CD4-positive, alpha-beta T cell treated with Interleukin-6 at 100 ng/mL for 8 hours (primary cell): ENCODE measurements at regions not wholly inside any gene's neighbourhood (a gene's known extent, or its start where the extent isn't known, plus 50 kb on each side); places are given as distances from the start of the nearest gene placed in this dataset.
"Not testable (repeated sequence)": the region's sequence is repeated elsewhere in the genome, so short reads cannot be mapped to it uniquely, and the experiment has no call there.

Experiments used
- DNase-seq: peaks from one replicate; pipeline ENCODE4 v3.0.0-alpha.2; 2020; ENCODE audit warnings: mixed read lengths, low spot score

DNA sequence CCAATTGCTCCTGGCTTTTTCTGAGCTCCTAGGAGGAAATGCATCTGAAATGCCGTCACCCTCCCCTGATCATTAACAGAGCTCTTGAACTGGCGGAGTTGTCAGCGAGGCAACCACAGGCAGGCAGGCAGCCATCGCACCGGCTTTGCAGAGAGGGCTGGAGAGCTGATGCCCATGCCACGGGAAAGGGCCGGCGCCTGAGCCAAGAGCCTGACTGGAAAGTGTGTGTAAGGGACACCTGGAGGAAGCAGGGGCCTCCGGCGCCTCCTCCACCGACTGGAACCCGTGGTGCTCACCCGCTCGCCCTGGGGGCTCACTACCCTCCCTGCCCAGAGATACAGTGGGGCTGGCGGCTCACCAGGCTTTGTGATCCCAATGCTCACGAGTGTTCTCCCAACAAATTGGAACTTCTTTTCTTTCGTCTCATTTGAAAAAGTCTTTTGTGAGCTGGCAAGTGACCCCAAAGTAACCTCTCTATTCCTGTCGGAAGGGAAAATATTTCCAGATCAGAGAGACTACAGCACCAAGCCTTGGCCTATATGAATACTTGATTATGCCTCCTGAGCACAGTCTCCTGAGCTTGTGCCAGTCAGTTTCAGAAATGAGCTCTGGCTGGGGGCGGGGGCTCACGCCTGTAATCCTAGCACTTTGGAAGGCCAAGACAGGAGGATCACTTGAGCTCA, 97.7 kb upstream of the SLC25A33 start:
- DNase-seq, result no peak

DNA sequence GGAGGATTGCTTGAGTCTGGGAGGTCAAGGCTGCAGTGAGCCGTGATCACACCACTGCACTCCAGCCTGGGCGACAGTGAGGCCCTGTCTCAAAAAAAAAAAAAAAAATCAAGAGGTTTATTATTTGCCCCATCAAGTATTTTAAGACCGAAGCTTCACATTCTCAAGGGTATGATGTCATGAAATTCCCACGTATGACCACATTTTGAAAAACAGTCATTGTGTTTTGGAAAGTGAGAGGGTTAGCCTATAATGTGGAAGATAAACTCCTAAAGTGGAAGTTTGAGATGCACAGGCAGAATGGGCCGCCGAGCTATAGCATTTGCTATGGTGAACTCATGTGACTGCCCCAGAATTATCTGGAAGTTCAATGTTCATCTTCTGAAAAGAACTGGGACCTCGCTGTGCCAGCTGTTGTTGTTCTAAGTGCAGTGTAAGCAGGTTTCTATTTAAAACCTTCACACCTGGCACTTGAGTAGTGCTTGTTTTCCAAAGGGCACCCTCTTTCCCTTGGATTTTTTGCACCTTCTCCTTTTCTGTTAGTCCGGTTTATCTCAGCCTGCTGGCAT, 96.9 kb upstream of the SLC25A33 start:
- DNase-seq, result no peak

DNA sequence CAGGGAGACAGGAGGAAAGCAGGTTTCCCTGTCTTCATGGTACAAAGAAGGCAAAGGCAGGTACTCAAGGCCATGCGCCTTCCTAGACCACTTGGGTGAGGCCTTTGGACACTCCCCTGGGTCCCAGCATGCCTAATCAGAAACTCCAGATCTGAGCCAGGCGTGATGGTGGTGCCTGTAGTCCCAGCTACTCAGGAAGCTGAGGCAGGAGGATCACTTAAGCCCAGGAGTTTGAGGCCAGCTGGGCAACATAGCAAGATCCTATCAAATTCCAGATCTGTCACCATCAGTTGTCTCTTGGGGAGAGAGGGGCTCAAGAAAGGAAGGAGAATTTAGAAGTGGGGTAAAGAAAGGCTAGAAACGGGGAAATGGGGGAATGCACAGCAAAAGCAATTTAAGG, 96.3 kb upstream of the SLC25A33 start:
- DNase-seq, result no peak

DNA sequence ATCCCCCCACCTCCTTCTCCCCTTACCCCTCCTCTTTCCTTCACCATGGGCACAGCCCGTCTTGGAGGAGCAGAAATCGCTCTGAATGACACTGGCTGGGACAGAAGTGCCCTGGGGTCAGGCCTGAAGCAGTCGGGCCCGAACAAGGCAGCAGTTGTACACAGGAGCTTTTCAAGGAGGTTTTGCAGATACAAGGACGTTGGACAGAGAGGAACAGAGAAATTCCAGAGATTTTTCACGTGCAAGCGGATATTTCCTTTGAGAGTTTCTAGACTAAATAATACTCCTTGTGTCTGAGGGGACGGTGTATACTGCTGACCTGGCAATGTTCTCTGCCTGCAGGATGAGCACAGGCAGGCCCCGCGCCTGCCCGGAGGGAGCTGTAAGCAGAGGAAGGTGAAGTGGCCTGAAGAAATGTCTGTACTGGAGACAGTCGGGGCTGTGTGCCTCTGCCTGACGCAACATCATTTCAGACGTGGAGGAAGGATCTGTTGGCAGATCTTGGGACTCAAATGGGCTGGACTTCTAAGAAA, 95.3 kb upstream of the SLC25A33 start:
- no peak for DNase-seq

DNA sequence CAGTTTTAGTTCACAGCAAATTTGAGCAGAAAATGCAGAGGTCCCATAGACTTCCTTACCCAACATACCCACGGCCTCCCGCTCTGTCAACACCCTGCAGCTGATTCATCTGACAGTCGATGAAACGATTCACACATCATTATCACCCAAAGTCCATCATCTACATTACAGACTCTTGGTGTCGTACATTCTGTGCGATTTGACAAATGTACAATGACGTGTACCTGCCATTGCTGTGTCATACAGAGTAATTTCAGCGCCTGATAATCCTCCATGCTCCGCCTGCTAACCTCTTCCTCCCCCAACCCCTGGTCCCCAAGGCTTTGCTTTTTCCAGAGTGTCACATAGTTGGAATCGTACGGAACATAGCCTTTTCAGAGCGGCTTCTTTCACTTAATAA, 94.7 kb upstream of the SLC25A33 start:
- DNase-seq, result no peak

DNA sequence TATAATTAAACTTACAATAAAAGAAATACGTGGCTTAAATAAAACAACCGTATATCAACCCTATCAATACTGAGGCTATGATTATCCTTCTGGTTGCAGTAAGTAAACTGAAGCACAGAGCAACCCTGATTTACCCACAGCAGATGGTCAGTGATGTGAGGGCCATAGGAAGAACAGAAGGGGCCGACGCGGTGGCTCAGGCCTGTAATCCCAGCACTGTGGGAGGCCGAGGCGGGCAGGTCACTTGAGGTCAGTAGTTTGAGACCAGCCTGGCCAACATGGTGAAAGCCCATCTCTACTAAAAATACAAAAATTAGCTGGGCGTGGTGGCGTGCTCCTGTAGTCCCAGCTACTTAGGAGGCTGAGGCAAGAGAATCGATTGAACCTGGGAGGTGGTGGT, 94.2 kb upstream of the SLC25A33 start:
- not testable (repeated sequence) for DNase-seq

DNA sequence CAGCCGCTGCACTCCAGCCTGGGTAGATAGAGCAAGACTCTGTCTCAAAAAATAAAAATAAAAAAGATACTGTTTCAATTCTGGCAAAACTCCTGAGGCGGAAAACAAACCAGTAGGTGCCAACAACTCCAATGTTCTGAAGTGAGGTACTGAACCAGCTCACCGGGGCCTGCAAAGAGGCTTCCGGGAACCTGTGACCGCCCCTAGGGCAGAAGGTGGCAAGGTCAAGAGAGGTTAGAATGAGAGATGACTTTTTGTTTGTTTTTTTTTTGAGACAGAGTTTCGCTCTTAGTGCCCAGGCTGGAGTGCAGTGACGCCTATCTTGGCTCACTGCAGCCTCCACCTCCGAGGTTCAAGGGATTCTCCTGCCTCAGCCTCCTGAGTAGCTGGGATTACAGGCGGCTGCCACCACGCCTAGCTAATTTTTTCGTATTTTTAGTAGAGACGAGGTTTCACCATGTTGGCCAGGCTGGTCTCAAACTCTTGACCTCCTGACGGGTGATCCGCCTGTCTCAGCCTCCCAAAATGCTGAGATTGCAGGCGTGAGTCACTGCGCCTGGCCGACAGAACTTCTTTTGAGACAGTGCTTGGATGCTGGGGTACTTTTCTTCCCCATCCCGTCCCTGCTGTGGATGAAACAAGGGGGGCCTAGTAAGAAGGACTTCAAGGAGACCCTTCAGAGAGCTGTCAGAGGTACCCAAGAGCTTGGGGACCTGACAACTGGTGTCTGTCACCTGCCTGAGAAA, 91.9 kb upstream of the SLC25A33 start:
- DNase-seq, result no peak

DNA sequence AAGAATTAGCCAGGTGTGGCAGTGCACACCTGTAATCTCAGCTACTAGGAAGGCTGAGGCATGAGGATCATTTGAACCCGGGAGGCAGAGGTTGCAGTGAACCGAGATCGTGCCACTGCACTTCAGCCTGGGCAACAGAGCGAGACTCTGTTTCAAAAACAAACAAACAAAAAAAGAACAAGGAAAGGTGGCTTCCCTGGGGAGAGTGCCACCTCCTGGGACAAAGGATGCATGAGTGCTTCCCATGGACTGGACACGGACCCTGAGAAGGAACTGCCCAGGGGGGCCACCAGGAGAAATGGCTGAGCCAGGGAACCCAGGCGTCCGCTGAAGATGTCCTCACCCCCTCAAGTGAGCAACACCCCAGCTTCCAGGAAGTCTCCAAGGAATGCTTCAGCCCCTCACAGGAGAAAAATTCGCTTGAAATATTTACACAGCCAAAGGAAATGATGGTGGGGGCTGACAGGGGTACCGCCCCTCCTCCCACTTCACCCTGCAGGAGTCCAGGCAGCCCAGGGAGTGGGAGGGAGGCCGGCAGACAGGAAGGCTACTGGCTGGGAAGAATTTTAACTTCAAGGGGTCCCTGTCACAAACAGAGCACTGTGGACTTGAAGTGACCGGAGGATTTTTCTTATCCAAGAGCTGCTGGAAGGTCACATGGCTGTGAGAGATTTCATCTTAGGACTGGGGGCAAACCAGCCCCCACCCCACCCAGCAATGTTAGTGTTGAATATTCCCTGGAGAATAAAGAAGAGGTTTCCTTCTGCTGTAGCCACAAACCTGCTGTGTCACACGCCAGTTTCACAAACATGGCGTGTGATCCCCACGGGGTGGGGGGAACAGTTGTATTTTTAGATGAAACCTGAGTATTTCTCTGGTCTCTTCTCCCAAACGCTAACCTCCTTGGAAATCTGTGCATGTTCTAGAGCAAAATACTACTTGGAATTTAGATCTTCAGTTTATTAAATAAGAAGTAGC, 90.8 kb upstream of the SLC25A33 start:
- no peak for DNase-seq

DNA sequence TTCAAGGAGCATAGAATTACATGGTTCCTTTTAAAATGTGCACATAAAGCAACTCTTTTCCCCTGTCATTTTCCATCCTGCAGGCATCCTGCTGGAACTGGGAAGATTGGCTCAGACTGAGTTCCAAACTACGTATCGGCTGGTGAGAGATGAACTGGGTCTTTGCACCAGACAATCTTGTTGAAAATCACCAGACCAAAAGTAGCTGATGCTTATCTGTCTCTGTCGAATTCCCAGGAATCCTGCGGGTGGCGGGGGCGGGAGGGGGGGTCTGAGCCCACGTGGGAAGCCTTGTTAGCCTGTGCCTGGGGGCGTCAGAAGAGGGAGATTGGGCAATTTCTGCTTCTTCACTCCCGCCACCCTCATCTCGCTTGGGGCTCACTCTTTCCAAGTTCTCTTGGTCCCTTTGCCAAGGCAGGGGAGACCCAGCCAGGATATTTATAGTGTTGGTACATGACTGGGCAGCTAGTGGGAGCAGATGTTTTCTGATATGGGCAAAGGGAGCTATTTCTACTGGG, 90.1 kb upstream of the SLC25A33 start:
- no peak for DNase-seq

DNA sequence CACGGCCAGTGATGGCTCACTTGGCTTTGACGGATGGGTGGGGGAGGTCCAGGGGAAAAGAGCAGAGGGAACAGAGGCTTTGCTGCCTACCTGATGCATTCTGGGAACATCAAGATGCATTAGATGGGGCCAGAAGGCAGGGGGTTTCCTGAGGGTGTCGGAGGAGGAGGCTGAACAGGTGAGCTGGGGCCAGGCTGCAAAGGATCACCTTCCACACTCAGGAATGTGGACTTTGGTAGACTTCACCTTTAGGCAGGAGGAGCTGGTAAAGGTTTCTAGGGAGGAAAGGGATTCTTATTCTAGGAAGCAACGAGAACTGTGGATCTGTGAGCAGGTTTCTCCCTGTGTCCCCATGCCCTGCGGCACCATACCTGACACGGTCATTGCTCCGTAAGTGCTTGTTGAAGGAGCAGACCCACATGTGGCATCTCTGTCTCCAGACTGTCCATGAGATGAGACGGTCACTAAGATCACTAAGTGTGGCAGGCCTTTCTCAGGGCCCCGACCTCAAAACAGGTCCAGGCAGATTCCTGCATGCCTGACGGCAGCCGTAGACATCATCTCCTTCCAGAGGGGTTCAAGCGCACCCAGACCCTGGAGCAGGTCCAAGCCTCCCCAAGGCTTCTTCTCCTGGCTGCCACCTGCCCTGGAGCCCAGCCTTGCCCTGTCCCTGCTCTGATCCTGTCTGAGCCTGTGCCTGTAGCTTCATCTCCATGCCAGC, 89.1 kb upstream of the SLC25A33 start:
- DNase-seq, result no peak

DNA sequence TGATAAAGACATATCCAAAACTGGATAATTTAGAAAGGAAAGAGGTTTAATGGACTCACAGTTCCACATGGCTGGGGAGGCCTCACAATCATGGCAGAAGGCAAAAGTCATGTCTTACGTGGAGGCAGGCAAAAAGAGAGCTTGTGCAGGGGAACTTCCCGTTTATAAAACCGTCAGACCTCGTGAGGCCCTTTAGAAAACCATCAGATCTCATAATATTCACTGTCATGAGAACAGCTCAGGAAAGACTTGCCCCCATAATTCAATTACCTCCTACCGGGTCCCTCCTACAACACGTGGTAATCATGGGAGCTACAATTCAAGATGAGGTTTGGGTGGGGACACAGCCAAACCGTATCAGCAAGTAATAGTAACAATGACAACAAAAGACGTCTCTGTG, 88.2 kb upstream of the SLC25A33 start:
- no peak for DNase-seq

DNA sequence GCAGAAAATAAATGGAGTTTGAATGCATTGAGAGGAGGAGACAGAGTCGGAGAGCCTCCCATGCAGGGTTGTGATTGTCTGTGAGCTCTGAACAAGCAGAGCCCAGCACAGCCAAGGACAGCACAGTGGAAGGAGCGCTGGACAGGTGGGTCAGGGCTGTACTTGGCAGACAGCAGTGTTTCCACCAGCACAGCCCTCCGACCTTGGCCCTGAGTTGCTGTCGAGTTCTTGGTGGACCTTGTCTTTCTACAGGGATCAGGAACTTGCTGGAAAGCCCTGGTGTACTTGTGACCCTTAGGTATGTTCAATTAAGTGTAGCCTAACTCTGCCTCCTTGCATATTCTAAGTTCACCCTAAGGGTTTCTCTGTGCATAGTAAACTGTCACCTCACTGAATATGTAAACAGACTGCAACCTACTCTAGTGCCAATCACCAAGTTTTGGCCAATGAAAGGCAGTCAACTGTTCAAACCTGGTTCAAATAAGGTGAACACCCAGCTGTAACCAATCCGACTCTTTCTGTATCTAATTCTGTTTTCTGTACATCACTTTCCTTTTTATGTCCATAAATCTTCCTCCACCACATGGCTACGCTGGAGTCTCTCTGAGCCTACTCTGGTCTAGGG, 86.6 kb upstream of the SLC25A33 start:
- DNase-seq, result no peak

DNA sequence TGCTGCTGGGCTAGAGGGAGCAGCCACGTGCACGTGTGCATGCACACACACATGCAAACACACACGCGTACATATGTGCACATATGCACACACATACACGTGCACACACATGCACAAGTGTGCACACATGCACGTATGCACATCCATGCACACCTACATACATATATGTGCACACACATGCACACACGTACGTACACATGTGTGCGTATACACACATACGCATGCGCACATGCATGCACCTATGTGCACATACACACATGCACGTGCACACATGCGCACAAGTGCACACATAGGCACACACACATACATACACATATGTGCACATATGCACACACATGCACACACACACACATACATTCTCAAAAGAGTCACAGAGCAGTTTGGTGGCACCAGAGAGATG, 85.9 kb upstream of the SLC25A33 start:
- no peak for DNase-seq

DNA sequence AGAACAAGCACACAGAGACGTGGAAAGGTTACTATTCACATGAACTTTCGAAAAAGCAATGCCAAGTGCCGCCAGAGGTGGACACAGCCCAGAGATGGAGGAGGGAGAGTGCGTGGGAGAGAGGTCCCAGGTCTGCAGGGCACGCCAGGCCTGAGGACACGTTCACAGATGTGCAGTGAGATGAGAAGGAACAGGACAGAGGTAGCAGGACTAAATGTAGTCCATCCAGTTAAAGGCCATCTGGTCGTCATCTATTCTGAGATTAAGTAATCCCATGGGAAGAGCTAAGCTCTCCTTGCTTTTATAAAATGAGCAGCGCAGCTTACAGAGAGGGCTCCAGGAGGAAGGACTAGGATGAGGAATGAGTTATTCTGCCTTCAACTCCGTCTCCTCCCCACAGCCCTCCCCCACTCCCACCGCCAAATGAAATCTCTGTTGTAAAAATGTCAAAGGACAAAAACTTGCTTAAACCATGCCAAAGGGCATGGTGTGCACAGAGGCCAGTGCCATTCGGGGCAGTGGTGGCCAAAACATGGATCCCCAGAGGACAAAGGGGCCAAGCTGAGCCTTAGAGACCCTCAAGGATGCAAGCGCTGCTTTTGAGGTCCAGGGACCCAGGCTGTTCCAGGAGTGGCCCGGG, 85.4 kb upstream of the SLC25A33 start:
- DNase-seq, result no peak

DNA sequence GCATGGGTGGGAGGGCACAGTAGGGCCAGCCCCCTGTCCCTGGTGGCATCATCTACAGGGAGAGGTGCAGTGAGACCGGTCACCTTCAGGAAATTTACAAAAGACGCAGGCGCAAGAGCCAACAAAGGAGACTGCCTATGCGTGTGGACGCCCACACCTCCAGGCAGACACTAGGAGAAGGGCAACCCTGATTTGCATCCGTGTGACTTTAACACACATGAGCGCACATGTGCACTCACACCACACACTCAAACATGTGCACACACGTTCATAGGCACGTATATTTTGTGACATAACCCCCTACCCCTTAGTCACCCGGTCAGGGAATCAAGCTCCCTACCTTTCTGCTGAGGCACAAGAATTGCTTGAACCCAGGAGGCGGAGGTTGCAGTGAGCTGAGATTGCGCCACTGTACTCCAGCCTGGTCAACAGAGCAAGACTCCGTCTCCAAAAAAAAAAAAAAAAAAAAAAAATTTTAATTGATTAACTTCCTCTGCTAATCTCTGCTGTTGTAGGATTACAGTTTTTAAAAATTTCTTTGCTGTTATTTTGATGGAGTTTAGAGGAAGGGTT, 84.7 kb upstream of the SLC25A33 start:
- no peak for DNase-seq

DNA sequence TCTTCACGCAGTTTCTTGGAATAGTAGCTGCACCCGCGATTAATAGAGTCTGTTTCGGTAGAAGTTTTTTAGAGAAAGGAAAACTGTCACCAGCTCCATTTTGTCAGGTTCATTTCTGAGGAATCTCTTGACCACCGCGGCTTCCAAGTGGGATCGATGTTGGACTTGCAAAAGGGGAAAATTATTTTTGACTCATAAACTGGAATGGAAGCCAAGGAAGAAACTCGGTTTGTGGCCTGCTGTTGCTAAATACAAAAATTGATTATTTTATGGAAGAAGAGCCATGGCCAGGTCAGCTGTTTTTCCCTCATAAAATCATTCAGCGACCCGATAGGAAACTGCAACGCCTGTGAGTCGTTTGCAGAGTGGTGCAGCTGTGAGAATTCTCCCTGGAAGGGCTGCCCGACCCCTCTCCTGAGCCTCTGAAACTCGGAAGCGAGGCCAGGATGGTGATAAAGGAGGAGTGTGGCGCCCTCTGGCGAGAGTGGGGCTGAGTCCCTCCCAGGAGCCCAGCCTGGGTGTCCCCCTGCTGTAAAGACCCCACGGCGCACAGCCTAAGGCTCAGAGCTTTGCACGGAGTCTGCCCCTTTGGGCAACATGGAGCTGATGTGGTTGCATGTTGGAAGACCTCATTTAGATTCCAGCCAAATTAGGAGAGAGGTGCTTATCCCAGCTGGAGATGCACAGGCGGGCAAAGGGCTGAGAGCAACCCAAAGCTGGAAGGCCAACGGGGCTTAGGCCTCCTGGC, 83.6 kb upstream of the SLC25A33 start:
- peak; percentile 59 for DNase-seq

DNA sequence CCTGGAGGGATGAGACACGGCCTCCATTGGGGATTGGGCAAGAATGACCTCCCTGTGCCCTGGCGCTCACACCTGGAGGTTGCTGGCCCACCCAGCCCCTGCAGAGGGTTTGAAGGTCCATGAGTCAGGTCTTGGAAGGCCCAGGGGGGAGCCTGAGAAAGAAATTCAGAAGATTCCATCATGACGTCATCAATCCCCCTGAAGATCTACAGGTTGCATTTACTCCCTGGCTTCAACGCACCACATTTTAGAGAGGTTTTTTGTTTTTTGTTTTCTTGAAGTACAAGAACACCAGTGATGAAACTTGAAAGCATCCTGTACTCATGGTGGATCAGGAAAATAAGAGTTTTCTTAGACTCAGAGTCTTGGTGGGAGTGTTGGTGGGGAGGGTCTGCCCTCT, 82.4 kb upstream of the SLC25A33 start:
- no peak for DNase-seq

DNA sequence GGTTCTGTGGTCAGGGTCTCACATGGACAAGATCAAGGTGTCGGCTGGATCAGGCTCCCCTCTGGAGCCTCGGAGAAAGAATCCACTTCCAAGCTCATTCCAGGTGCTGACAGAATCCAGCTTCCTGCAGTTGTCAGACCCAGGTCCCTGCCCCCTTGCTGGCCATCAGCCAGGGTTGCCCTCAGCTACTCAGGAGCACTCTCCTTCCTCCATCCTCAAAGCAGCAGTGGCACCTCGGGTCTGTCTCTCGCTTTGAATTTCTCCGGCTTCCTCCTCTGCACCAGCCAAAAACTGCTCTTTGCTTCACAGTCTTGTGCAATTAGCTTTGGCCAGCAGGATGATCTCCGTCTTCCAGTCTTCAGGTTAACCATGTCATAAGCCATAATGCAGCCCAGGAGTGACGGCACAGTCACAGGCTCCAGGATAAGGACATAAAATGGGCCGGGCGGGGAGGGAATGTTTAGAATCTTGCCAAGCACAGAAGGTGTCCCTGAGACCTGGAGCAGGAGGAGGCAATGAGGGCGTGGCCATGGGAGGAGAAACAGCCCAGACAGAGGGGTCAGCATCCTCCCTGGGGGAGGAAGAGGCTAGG, 79.4 kb upstream of the SLC25A33 start:
- no peak for DNase-seq

DNA sequence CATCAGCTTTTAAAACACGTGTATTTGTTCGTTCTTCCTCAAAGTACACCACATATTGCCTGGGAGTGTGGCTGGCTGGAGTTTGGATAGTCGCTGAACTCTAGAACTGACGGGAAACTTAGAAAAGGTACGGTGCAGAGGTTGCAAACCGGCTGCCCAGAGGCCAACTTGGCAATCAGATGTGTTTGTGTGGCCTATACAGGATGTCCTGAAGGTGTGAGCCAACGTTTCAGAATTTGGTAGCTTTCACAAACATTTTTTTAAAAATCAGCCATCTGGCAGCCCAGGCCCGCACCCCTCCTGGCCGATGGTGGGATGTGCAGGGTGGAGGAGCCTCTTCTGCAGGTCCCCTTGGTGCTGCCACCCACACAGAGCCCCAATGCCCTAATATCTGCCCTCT, 73.6 kb upstream of the SLC25A33 start:
- DNase-seq, result no peak
